SK-N-SH (cell line): ENCODE measurements at regions not wholly inside any gene's neighbourhood (a gene's known extent, or its start where the extent isn't known, plus 50 kb on each side); places are given as distances from the start of the nearest gene placed in this dataset.

Experiments
- CTCF ChIA-PET: fragments of 300-600, 350-600 bp; formaldehyde crosslinking; extraction: SDS; loops from one replicate; lab custom pipeline; 2021; lab: Yijun Ruan, JAX
- POLR2A ChIA-PET: fragments of 350-600 bp; sonication (Branson Sonifier 250); formaldehyde crosslinking; extraction: SDS; loops from one replicate; lab custom pipeline; 2020; ENCODE audit warnings: antibody characterized with exemption, inconsistent platforms; lab: Yijun Ruan, JAX
- DNase-seq: peaks from one replicate; pipeline ENCODE4 v3.0.0; 2012
- H2AFZ ChIP-seq: fragments of 200-600 bp; sonication (generic); 2 replicates; pipeline ENCODE4 v1.8.1; 2016; ENCODE audit warnings: antibody characterized with exemption, mild to moderate bottlenecking, low read depth
- H3F3A ChIP-seq: fragments of 200-600 bp; sonication (generic); replicated peaks from 2 replicates; pipeline ENCODE3; 2016; ENCODE audit warnings: antibody characterized with exemption, mild to moderate bottlenecking; ENCODE audit not compliant: insufficient read depth
- H3K27ac ChIP-seq, 2 experiments: fragments of 200-500 bp in 1 of 2; fragments of 200-600 bp in 1 of 2; sonication (Bioruptor generic) in 1 of 2; sonication (generic), shearing (Covaris generic) in 1 of 2; 2 replicates each; pipeline versions ENCODE4 v1.5.1 to v1.6.1; 2014 to 2016; ENCODE audit warnings: low read depth in 2 of 2, inconsistent platforms in 1 of 2, low read length in 1 of 2, mild to moderate bottlenecking in 1 of 2, mixed read lengths in 1 of 2
- H3K27me3 ChIP-seq: fragments of 200-600 bp; sonication (generic), shearing (Covaris generic); 2 replicates; pipeline ENCODE4 v1.6.1; 2016; ENCODE audit warnings: mixed run types; ENCODE audit not compliant: insufficient read depth
- H3K36me3 ChIP-seq, 2 experiments: fragments of 200-500 bp in 1 of 2; fragments of 200-600 bp in 1 of 2; sonication (Bioruptor generic) in 1 of 2; sonication (generic) in 1 of 2; replicated peaks in 1 of 2; 2 replicates each; pipeline versions ENCODE3 to v1.5.1; 2014 to 2016; ENCODE audit warnings: low read length in 1 of 2, mild to moderate bottlenecking in 1 of 2; ENCODE audit not compliant: insufficient read depth in 2 of 2, control insufficient read depth in 1 of 2
- H3K4me1 ChIP-seq, 2 experiments: fragments of 200-500 bp in 1 of 2; fragments of 200-600 bp in 1 of 2; sonication (Bioruptor generic) in 1 of 2; sonication (generic), shearing (Covaris generic) in 1 of 2; 2 replicates each; pipeline versions ENCODE4 v1.5.1 to v1.6.1; 2014 to 2016; ENCODE audit warnings: low read depth in 1 of 2, low read length in 1 of 2, mixed run types in 1 of 2; ENCODE audit not compliant: insufficient read depth in 2 of 2, control insufficient read depth in 1 of 2
- H3K4me2 ChIP-seq: fragments of 200-600 bp; sonication (generic), shearing (Covaris generic); 2 replicates; pipeline ENCODE4 v1.6.1; 2017; ENCODE audit warnings: mixed run types
- H3K4me3 ChIP-seq, 2 experiments: fragments of 200-500 bp in 1 of 2; fragments of 200-600 bp in 1 of 2; sonication (Bioruptor generic) in 1 of 2; sonication (generic), shearing (Covaris generic) in 1 of 2; 2 replicates each; pipeline versions ENCODE4 v1.5.1 to v1.8.1; 2014 to 2016; ENCODE audit warnings: low read depth in 2 of 2, inconsistent platforms in 1 of 2, low read length in 1 of 2, mild to moderate bottlenecking in 1 of 2, mixed read lengths in 1 of 2, moderate library complexity in 1 of 2
- H3K79me2 ChIP-seq: fragments of 200-600 bp; sonication (generic); 2 replicates; pipeline ENCODE4 v1.8.1; 2017; ENCODE audit warnings: mild to moderate bottlenecking; ENCODE audit not compliant: insufficient read depth
- H3K9ac ChIP-seq: fragments of 200-600 bp; sonication (generic); 2 replicates; pipeline ENCODE4 v1.6.1; 2017; ENCODE audit warnings: mixed run types
- H3K9me2 ChIP-seq: fragments of 200-600 bp; sonication (generic); 2 replicates; pipeline ENCODE4 v1.6.1; 2017; ENCODE audit warnings: mixed run types
- H3K9me3 ChIP-seq: fragments of 200-600 bp; sonication (generic); 2 replicates; pipeline ENCODE4 v1.6.1; 2017; ENCODE audit warnings: mixed run types, mild to moderate bottlenecking, moderate library complexity
- H4K20me1 ChIP-seq: fragments of 200-600 bp; sonication (generic); 2 replicates; pipeline ENCODE4 v1.6.1; 2017; ENCODE audit warnings: mild to moderate bottlenecking, mixed run types; ENCODE audit not compliant: insufficient read depth
- CHD2 ChIP-seq: fragments of 150-350 bp; IDR thresholded peaks from 2 replicates; pipeline ENCODE4 v1.6.1; 2018; ENCODE audit warnings: low read length; ENCODE audit not compliant: partially characterized antibody
- ELF1 ChIP-seq: IDR thresholded peaks from 2 replicates; pipeline ENCODE4 v1.4.0; 2012
- JUND ChIP-seq: IDR thresholded peaks from 2 replicates; pipeline ENCODE4 v1.4.0; 2012
- NRF1 ChIP-seq: IDR thresholded peaks from 2 replicates; pipeline ENCODE4 v1.6.1; 2012; ENCODE audit warnings: low read depth, mild to moderate bottlenecking, low read length
- POLR2AphosphoS5 ChIP-seq: IDR thresholded peaks from 2 replicates; pipeline ENCODE4 v1.6.1; 2012; ENCODE audit warnings: low read depth, low read length
- SMC3 ChIP-seq: IDR thresholded peaks from 2 replicates; pipeline ENCODE4 v1.6.1; 2012; ENCODE audit warnings: low read depth, low read length, improper control_type of control experiment
- TAF1 ChIP-seq: IDR thresholded peaks from 2 replicates; pipeline ENCODE4 v1.6.1; 2012; ENCODE audit warnings: low read depth, mild to moderate bottlenecking, low read length, moderate library complexity, borderline replicate concordance
- WGBS: methylation state at CpG from one replicate; pipeline ENCODE4 v1.1.6; 2017; ENCODE audit warnings: low lambda C conversion rate; 5-methylcytosine and 5-hydroxymethylcytosine counted together
- TF ChIP-seq, protein P1 (sequence below): fragments of 150-350 bp; IDR thresholded peaks from 2 replicates; pipeline ENCODE4 v1.6.1; 2017; ENCODE audit warnings: antibody characterized with exemption, low read length, low read depth, borderline replicate concordance
- TF ChIP-seq, protein P2 (sequence below): fragments of 200-600 bp; sonication (generic); IDR thresholded peaks from 2 replicates; pipeline ENCODE4 v1.6.1; 2017; ENCODE audit warnings: antibody characterized with exemption, mild to moderate bottlenecking, moderate library complexity
- TF ChIP-seq, protein P3 (sequence below): IDR thresholded peaks from 2 replicates; pipeline ENCODE4 v1.4.0; 2012; ENCODE audit warnings: low read depth, borderline replicate concordance

DNA sequence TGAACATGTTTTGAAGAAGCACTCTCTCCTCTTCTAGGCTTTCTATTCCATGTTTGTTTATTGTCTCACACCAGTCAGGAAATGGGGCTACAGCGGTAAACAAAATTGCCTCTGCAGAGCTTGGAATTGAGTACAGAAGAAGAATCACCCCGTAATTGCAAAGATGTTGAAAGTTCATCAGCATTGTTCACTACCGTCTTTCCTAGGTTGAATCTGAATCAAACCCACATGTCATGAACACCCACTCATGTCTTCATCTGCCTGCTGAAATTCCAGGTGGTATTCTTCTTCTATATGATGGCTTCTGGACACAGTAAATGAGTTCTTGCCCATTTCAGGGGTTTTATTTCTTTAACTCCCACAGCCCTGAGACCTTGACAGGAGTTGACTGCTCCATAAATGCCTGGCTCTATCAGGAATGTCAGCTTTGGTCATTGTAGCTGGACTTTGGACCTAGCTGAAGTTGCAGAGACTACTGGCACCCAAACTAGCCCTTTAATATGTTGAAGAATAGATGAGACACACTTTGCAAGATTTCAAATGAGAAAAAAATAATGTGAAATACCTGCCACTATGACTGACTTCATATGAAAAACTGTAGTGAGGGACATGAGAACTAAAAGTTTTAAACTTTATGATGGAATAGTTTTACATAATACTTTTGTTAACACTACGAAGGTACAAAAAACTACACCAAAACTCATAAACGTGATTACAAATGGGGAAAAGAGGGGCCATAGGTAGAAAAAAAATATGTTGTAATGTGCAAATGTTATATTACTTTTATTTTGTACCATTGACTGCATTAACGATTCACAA is 1235.3 kb upstream of the ZEB2 start (continued):
- TF ChIP-seq JUND (no peak), TAF1 (no peak), POLR2AphosphoS5 (no peak), NRF1 (no peak)

DNA sequence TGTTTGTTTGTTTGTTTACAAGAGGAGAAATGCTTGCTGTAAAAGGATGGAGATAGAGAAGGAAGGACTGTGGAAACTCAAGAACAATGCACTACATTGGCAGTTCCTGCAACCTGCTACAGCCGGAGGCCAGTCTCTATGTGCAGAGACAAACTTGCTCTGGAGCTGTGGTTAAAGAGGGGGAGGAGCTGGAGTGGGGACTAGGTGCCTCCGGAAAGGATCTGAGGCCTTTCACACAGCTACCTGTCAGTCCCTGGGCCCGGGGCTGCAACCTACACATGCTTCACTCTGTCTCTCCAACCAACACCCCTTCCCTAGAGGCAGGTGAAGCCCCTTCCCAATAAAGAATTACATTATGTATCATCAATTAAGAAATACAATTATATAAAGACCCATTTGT is 1234.0 kb upstream of the ZEB2 start:
- no peaks in the 10 kb centered on the region for H4K20me1 ChIP-seq
- H3K4me3 ChIP-seq = no peak overlapping the region
- no peak overlapping the region for H3K4me2 ChIP-seq
- H3K4me1 ChIP-seq = peaks cover 4 to 13% of the 10 kb centered on the region in 2 experiments; a peak in 3 of 4 replicates
- H3K36me3 ChIP-seq = no peaks in the 10 kb centered on the region
- H3F3A ChIP-seq = peaks cover 4% of the 10 kb centered on the region
- no peaks in the 10 kb centered on the region for H3K27me3 ChIP-seq
- WGBS = 84% methylated on average over 3 of the region's 3 CpGs
- no peak overlapping the region for H3K9ac ChIP-seq
- CTCF ChIA-PET = interaction anchor here (1.4 to 2.1 kb wide), 3 partner anchors 10 to 1816 kb away, joined by 3 to 16 read pairs (median 5); no protein-coding TSS in a partner anchor
- no peak overlapping the region for H3K27ac ChIP-seq
- DNase-seq = no peak
- POLR2A ChIA-PET = no interaction called here
- no peaks in the 10 kb centered on the region for H3K9me2 ChIP-seq
- TF ChIP-seq CHD2 (no peak), SMC3 (no peak)
- TF ChIP-seq, protein P1, sequence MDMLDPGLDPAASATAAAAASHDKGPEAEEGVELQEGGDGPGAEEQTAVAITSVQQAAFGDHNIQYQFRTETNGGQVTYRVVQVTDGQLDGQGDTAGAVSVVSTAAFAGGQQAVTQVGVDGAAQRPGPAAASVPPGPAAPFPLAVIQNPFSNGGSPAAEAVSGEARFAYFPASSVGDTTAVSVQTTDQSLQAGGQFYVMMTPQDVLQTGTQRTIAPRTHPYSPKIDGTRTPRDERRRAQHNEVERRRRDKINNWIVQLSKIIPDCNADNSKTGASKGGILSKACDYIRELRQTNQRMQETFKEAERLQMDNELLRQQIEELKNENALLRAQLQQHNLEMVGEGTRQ = no peak
- no peaks in the 10 kb centered on the region for H3K9me3 ChIP-seq
- H2AFZ ChIP-seq = no peak overlapping the region
- no peaks in the 10 kb centered on the region for H3K79me2 ChIP-seq

DNA sequence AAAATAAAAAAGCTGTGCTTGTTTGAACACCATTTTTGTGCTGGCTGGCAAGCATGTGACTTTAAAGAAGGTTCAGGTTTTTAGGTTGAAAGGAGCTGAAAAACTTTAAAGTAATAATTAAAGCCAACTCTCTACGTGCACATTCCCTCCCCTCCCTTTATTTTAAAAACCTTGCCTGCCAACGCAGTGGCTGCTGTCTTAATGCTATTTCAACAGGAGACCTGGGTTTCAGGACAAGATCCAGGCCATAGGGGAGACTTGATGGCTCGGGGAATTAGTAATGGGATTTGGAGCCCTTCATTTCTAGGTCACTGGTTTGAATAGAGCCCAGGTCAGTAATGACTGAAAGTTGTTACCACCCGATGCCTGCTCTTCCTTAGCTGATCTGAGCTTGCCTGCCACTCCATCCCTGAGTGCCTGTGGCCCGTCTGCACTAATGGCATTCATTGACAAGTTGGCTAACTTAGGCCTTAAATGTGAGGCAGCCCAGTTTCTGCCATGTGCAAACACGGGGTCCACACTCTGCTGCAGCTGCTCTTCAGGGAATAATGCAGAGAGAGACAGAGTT is 1233.2 kb upstream of the ZEB2 start:
- H3K4me3 ChIP-seq = no peak overlapping the region
- no peak for DNase-seq
- TF ChIP-seq, protein P2, sequence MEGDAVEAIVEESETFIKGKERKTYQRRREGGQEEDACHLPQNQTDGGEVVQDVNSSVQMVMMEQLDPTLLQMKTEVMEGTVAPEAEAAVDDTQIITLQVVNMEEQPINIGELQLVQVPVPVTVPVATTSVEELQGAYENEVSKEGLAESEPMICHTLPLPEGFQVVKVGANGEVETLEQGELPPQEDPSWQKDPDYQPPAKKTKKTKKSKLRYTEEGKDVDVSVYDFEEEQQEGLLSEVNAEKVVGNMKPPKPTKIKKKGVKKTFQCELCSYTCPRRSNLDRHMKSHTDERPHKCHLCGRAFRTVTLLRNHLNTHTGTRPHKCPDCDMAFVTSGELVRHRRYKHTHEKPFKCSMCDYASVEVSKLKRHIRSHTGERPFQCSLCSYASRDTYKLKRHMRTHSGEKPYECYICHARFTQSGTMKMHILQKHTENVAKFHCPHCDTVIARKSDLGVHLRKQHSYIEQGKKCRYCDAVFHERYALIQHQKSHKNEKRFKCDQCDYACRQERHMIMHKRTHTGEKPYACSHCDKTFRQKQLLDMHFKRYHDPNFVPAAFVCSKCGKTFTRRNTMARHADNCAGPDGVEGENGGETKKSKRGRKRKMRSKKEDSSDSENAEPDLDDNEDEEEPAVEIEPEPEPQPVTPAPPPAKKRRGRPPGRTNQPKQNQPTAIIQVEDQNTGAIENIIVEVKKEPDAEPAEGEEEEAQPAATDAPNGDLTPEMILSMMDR = no peak
- TF ChIP-seq, protein P1 = no peak
- TF ChIP-seq, protein P3, sequence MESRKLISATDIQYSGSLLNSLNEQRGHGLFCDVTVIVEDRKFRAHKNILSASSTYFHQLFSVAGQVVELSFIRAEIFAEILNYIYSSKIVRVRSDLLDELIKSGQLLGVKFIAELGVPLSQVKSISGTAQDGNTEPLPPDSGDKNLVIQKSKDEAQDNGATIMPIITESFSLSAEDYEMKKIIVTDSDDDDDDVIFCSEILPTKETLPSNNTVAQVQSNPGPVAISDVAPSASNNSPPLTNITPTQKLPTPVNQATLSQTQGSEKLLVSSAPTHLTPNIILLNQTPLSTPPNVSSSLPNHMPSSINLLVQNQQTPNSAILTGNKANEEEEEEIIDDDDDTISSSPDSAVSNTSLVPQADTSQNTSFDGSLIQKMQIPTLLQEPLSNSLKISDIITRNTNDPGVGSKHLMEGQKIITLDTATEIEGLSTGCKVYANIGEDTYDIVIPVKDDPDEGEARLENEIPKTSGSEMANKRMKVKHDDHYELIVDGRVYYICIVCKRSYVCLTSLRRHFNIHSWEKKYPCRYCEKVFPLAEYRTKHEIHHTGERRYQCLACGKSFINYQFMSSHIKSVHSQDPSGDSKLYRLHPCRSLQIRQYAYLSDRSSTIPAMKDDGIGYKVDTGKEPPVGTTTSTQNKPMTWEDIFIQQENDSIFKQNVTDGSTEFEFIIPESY = no peak
- no peak for TF ChIP-seq ELF1
- H3K27ac ChIP-seq = peak overlapping the region in 1 of 2 experiments; percentile 64; a peak in 1 of 4 replicates
- H3K79me2 ChIP-seq = no peaks in the 10 kb centered on the region
- peaks cover 4% of the 10 kb centered on the region for H3F3A ChIP-seq
- peak overlapping the region; percentile 73 for H2AFZ ChIP-seq
- POLR2A ChIA-PET = interaction anchor here (1.2 kb wide), 1 partner anchor 1229 kb away, joined by 3 read pairs; no protein-coding TSS in a partner anchor
- 69% methylated on average over 6 of the region's 6 CpGs for WGBS
- no peaks in the 10 kb centered on the region for H3K9me3 ChIP-seq
- no peak overlapping the region for H3K9ac ChIP-seq
- no peaks in the 10 kb centered on the region for H4K20me1 ChIP-seq
- no peaks in the 10 kb centered on the region for H3K9me2 ChIP-seq
- CTCF ChIA-PET = interaction anchor here (0.5 to 2.1 kb wide), 22 partner anchors 8 to 1815 kb away, joined by 3 to 16 read pairs (median 3); no protein-coding TSS in a partner anchor
- no peaks in the 10 kb centered on the region for H3K27me3 ChIP-seq
- H3K36me3 ChIP-seq = no peaks in the 10 kb centered on the region
- no peak overlapping the region for H3K4me2 ChIP-seq
- H3K4me1 ChIP-seq = peaks cover 4 to 13% of the 10 kb centered on the region in 2 experiments; a peak in 3 of 4 replicates
